ENCODE measurements at regions not wholly inside any gene's neighbourhood (a gene's known extent, or its start where the extent isn't known, plus 50 kb on each side); places are given as distances from the start of the nearest gene placed in this dataset.

GRCh38 chr6:115728171-115728570 is 332.5 kb downstream of the FRK start:
- in situ Hi-C loops (cut with HindIII; ENCODE audit: low sequenced_read_pairs) = no loop called here

GRCh38 chr6:115721564-115721963 is 339.1 kb downstream of the FRK start:
- in situ Hi-C loops (cut with HindIII; ENCODE audit: low sequenced_read_pairs) = no loop called here

DNA sequence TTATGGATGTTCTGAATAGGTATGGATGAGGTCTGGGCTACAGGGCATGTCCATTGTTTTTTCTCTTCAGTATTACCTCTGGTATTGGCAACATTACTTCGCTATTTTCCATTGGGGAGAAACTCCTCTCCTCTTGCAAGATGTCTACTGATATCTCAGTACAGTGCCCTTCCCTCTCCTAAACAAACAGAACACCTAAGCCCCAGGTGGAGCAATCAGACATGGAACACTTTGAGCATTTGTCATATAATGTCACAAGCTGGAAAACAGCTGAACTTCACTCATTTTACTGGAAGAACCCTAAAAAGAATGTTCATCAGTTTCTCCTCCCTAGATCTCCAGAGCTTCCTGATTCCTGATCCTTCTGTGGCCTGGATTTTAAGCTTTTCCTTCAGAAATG is 339.8 kb downstream of the FRK start:
- in situ Hi-C loops (cut with HindIII; ENCODE audit: low sequenced_read_pairs) = no loop called here

DNA sequence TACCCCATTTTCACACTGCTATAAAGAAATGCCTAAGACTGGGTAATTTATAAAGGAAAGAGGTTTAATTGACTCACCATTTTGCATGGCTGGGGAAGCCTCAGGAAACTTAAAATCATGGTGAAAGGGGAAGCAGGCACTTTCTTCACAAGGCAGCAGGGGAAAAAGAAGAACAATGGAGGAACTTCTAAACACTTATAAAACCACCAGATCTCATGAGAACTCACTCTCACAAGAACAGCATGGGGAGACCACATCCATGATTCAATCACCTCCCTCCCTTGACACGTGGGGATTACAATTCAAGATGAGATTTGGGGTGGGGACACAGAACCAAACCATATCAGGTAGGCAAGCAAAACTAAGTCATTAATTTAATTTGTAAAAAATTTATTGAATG is 343.2 kb downstream of the FRK start:
- in situ Hi-C loops (cut with HindIII; ENCODE audit: low sequenced_read_pairs) = no loop called here

DNA sequence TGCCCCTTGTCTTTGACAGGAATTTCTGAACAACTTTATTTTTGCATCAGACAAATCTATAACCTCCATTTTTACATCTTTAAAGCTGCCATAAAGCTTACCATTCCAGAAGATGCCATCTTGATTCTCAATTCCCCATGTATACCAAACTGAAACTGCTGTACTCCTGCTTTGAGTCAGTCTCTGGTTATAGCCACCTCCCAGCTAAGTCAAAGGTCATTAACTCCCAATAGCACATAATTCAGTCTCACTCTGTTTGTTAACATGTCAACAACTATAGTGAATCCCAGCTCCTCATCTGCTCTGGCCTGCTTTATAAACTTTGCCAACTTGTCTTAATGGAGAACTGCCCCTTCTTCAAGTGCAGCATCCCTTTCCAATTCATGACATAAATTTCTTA is 343.6 kb downstream of the FRK start:
- in situ Hi-C loops (cut with HindIII; ENCODE audit: low sequenced_read_pairs) = no loop called here

GRCh38 chr6:115712291-115712961 is 348.3 kb downstream of the FRK start:
- in situ Hi-C loops (cut with HindIII; ENCODE audit: low sequenced_read_pairs) = no loop called here

GRCh38 chr6:115708850-115709249 is 351.8 kb downstream of the FRK start:
- in situ Hi-C loops (cut with HindIII; ENCODE audit: low sequenced_read_pairs) = no loop called here

- in situ Hi-C loops (cut with HindIII; ENCODE audit: low sequenced_read_pairs) = no loop called here
These were observed 353.7 kb downstream of the FRK start for GRCh38 chr6:115706981-115707380.

- in situ Hi-C loops (cut with HindIII; ENCODE audit: low sequenced_read_pairs) = no loop called here
These were observed 354.4 kb downstream of the FRK start for GRCh38 chr6:115706324-115706723.

DNA sequence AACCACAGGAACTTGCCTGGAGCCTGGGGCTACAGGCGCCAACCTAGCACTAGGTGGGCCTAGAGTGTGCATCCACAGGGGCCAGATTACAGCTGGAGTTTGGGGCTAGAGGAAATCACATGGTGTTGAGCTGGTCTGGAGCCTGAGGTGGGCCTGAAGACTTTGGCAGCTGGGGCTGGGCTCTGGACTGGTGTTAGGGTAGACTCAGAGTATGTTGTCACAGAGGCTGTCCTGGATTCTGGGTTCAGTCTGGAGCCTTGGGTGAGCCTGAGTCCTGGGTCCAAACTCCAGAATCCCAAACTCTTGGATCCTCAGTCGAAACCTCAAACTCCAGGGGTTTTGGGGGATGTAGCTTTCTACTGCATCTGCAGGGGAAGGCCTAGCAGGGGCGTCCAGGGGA is 356.7 kb downstream of the FRK start:
- in situ Hi-C loops (cut with HindIII; ENCODE audit: low sequenced_read_pairs) = no loop called here

GRCh38 chr6:115691433-115691832 is 369.3 kb downstream of the FRK start:
- in situ Hi-C loops (cut with HindIII; ENCODE audit: low sequenced_read_pairs) = no loop called here

DNA sequence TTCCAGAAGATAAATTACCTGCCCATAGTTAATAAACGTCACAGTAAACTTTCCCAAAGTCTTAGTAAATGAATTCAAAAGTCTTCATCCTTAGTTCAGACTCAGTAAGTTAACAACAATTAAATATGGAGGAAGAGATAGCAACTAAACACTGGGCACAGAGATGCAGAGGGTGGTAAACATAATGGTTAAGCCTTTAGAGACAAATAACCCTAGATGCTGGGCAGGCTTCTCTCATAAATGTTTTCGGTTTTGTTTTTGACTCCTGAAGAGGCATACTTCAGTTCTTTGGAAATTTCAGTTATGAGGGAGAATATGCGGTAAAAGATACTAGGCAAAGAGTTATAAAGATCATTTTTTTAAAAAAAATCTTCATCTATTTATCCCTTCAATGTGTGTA is 369.8 kb downstream of the FRK start:
- in situ Hi-C loops (cut with HindIII; ENCODE audit: low sequenced_read_pairs) = no loop called here

DNA sequence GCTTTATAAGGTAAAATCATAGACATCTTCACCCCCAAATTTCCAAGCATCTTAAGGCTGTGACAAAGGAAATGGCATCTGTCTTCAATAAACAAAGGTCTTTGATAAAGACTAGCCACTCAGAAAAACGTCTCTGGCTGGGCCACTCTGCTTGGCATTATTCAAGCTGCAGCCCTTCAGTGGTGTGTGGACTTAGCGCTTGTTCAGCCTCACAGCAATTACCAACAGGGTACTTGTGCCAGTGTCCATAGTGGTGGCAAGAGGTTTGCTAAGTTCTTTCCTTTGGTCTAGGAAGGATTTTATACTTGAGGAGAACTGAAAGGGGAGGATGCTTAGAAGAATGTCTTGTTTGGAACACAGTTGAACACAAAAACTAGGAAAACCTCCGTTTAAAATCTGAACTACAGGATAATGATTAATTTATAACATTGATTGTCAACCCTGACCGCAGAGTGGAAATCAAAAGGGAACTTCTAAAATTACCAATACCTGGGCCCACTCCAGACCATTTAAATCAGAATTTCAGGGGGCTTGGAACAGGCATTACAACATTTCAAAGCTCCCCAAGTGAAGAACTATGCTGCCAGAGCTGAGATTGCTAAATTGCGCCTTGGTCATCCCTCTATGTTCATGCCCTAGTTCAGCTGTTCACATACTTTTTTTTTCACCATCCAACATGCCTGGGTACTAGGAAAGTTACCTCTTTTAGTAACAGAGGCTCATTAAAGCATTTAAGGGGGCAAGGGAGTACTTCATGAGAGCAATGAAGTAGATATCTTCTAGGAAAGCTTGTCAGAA is 378.5 kb downstream of the FRK start:
- in situ Hi-C loops (cut with HindIII; ENCODE audit: low sequenced_read_pairs) = no loop called here

- in situ Hi-C loops (cut with HindIII; ENCODE audit: low sequenced_read_pairs) = no loop called here
These were observed 380.1 kb downstream of the FRK start for GRCh38 chr6:115680621-115681020.

- in situ Hi-C loops (cut with HindIII; ENCODE audit: low sequenced_read_pairs) = no loop called here
These were observed 383.5 kb downstream of the FRK start for GRCh38 chr6:115677198-115677597.

GRCh38 chr6:115675443-115675842 is 385.2 kb downstream of the FRK start:
- in situ Hi-C loops (cut with HindIII; ENCODE audit: low sequenced_read_pairs) = no loop called here

DNA sequence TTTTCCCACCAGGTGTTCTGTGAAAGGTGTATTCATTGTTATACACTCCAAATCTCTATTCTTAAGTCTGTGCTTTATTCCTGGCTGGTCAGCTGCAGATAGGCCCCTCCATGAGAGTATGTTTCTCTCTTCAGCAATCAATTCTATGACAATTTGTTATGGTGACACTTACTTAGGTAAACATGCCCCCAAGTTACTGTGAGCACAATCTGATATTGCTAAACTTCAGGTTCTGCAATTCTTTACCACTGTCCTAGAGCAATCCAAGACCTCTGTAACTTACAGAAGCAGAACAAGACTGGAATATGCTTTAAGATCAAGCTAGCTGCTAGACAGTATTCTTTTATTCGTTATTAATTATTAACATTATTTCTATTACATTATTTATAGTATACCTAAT is 391.9 kb downstream of the FRK start:
- in situ Hi-C loops (cut with HindIII; ENCODE audit: low sequenced_read_pairs) = no loop called here

DNA sequence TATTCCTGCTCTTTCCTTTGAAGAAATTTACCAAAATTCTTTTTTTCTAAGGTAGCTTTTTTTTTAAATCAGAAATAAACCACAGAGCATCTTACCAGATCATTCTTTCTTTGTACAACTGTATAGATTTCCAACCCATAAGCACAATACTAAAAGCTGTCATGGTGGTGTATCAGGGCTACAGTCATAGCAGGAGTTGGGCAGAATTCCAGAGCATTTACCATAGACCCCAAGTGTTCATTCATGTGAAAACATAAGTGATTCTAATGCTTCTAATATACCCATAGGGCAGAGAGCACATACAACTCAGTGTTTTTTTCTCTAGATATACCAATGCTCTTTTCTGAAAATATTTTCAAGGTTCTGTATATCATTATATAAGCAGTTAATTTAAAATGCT is 392.5 kb downstream of the FRK start:
- in situ Hi-C loops (cut with HindIII; ENCODE audit: low sequenced_read_pairs) = no loop called here

GRCh38 chr6:115667478-115668026 is 393.1 kb downstream of the FRK start:
- in situ Hi-C loops (cut with HindIII; ENCODE audit: low sequenced_read_pairs) = no loop called here

DNA sequence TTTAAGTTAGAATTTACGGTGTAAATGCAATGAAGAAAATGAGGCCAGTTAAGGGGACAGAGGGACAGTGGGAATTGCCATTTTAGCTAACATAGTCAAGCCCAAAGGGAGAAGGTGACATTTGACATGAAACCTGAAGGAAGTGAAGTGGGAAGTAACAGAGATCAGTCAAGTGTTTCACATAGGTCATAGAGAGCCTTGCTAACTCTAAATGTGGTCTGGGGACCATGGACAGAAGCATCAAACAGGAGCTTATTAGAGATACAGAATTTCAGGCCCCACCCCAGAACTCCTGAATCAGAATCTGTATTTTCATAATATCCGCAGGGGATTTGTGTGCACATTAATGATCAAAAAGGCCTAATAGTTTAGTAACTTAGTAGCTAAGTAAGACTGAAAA is 393.7 kb downstream of the FRK start:
- in situ Hi-C loops (cut with HindIII; ENCODE audit: low sequenced_read_pairs) = no loop called here

GRCh38 chr6:115665310-115665709 is 395.4 kb downstream of the FRK start:
- in situ Hi-C loops (cut with HindIII; ENCODE audit: low sequenced_read_pairs) = no loop called here

- in situ Hi-C loops (cut with HindIII; ENCODE audit: low sequenced_read_pairs) = no loop called here
These were observed 397.0 kb downstream of the FRK start for GRCh38 chr6:115663681-115664080.

Measured in DLD1 (cell line).